Activated CD4-positive, CD25-positive, alpha-beta regulatory T cell treated with anti-CD3 and anti-CD28 coated beads, Interleukin-2, amount 50 U/mL, for 72 hours (primary cell): ENCODE measurements at regions not wholly inside any gene's neighbourhood (a gene's known extent, or its start where the extent isn't known, plus 50 kb on each side); places are given as distances from the start of the nearest gene placed in this dataset.
"Not testable (repeated sequence)": the region's sequence is repeated elsewhere in the genome, so short reads cannot be mapped to it uniquely, and the experiment has no call there.

Experiments
- DNase-seq: peaks from one replicate; pipeline ENCODE4 v3.0.0; 2021

- no peak for DNase-seq
Measured at GRCh38 chr3:177646749-177647148, 449.5 kb upstream of the TBL1XR1 start.

- DNase-seq: no peak
Measured at GRCh38 chr3:177647341-177647740, 450.1 kb upstream of the TBL1XR1 start.

- no peak for DNase-seq
Measured at GRCh38 chr3:177647876-177648275, 450.6 kb upstream of the TBL1XR1 start.

GRCh38 chr3:177652556-177653291, 455.4 kb upstream of the TBL1XR1 start:
- no peak for DNase-seq

GRCh38 chr3:177657243-177657642, 460.0 kb upstream of the TBL1XR1 start:
- no peak for DNase-seq

GRCh38 chr3:177658354-177658753, 461.1 kb upstream of the TBL1XR1 start:
- no peak for DNase-seq

- not testable (repeated sequence) for DNase-seq
Measured at GRCh38 chr3:177664380-177665103, 467.3 kb upstream of the TBL1XR1 start.

GRCh38 chr3:177665122-177665808, 468.0 kb upstream of the TBL1XR1 start:
- no peak for DNase-seq

- DNase-seq: no peak
Measured at GRCh38 chr3:177672252-177672911, 475.1 kb upstream of the TBL1XR1 start.

GRCh38 chr3:177673112-177673914, 476.0 kb upstream of the TBL1XR1 start:
- no peak for DNase-seq

GRCh38 chr3:177674186-177674585, 476.9 kb upstream of the TBL1XR1 start:
- DNase-seq: no peak

- no peak for DNase-seq
Measured at GRCh38 chr3:177676148-177676547, 478.9 kb upstream of the TBL1XR1 start.

GRCh38 chr3:177676947-177677587, 479.8 kb upstream of the TBL1XR1 start:
- DNase-seq: no peak

GRCh38 chr3:177679568-177680471, 482.5 kb upstream of the TBL1XR1 start:
- DNase-seq: no peak

- no peak for DNase-seq
Measured at GRCh38 chr3:177680472-177680821, 483.2 kb upstream of the TBL1XR1 start.

GRCh38 chr3:177681156-177681555, 483.9 kb upstream of the TBL1XR1 start:
- DNase-seq: no peak

GRCh38 chr3:177681852-177682251, 484.6 kb upstream of the TBL1XR1 start:
- DNase-seq: no peak

GRCh38 chr3:177683586-177683985, 486.3 kb upstream of the TBL1XR1 start:
- DNase-seq: no peak

- DNase-seq: no peak
Measured at GRCh38 chr3:177686671-177687070, 489.4 kb upstream of the TBL1XR1 start.

GRCh38 chr3:177687291-177687690, 490.0 kb upstream of the TBL1XR1 start:
- DNase-seq: no peak

GRCh38 chr3:177688152-177688551, 490.9 kb upstream of the TBL1XR1 start:
- DNase-seq: no peak
